AG08395 (cell line): ENCODE measurements at regions not wholly inside any gene's neighbourhood (a gene's known extent, or its start where the extent isn't known, plus 50 kb on each side); places are given as distances from the start of the nearest gene placed in this dataset.

Experiments used
- DNase-seq: peaks from one replicate; pipeline ENCODE4 v3.0.0; 2012; ENCODE audit warnings: mixed read lengths, low spot score

GRCh38 chr2:204428675-204429074, 116.6 kb upstream of the PARD3B start:
- no peak for DNase-seq

DNA sequence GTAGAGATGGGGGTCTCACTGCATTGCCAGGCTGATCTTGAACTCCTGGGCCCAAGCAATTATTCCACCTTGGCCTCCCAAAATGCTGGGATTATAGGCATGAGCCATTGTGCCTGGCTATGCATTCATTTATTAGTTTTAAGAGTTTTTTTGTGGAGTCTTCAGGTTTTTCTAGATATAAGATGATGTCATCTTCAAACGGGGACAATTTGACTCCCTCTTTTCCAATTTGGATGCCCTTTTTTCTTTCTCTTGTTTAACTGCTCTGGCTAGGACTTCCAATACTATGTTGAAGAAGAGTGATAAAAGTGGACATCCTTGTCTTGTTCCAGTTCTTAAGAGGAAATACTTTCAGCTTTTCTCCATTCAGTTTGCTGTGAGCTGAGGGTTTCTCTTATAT, 113.7 kb upstream of the PARD3B start:
- no peak for DNase-seq

DNA sequence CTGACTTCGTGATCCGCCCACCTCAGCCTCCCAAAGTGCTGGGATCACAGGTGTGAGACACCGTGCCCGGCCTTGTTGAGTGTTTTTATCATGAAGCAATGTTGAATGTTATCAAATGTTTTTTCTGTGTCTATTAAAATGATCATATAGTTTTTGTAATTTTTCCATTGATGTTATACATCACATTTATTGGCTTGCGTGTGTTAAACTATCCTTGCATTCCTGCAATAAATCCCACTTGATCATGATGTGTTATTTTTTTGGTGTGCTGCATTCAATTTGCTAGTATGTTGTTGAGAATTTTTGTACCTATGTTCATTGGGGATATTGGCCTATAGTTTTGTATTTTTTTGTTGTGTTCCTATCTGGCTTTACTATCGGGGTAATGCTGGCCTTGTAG, 113.1 kb upstream of the PARD3B start:
- DNase-seq: no peak

GRCh38 chr2:204434660-204435462, 110.4 kb upstream of the PARD3B start:
- no peak for DNase-seq

GRCh38 chr2:204436230-204436629, 109.0 kb upstream of the PARD3B start:
- DNase-seq: no peak

- no peak for DNase-seq
Measured at GRCh38 chr2:204437408-204437807, 107.9 kb upstream of the PARD3B start.

DNA sequence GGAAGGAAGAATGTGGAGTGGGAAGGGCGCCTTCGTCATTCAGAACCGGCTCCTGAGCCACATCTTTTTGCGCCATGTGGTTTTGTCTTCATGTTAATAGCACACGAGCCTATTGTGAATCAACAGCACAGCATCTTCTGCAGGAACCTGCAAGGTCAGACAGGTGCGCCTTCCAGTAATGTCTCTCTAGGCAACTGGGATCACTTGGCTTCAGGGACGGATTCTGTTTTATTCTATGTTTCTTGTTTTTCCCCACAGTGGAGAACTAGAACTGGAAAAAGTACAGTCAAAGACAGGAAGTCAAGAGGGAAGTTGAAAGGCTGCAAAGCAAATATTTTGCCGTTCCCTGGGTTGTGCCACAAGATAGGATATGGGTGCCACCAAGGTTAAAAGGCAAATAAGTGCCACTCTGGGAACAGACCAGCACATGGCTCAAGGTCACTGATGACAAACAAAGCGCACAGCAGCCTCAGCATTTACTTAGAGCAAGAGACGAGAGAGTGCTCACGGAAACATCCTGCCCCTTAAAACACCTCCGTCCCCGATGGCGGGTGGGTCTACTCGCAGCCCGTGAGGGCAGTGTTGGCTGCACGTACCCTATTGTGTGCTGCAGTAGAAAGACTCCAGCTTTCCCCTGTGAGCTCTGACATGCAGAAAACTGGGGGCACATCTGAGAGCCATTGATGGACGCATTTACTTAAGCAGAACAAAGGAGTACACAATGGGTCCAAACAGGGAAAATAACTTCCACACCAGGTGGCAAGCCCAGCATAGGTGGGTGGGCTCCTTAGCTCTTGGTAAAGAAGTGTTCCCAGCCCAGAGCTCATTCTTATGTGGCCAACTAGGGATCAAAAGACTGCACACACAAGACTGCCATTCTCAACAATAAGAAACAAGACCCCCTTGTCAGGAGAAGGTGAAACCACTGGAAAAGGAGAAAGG, 107.2 kb upstream of the PARD3B start:
- DNase-seq: no peak

GRCh38 chr2:204441316-204441715, 104.0 kb upstream of the PARD3B start:
- no peak for DNase-seq

DNA sequence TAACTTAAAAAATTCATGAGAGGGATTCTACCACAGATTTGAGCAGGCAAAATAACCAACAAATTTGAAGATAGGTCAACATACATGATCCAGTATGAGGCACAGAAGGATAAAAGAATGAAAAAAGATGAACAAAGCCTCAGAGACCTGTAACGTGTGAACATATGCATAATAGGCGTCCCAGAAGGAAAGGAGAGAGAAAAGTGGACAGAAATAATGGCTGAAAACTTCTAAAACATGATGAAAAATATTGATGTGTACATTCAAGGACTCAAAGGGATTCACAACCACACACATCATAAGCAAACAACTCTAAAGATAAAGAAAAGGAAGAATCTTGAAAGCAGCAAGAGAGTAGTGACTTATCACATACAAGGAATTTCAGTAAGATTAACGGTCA, 100.1 kb upstream of the PARD3B start:
- no peak for DNase-seq

DNA sequence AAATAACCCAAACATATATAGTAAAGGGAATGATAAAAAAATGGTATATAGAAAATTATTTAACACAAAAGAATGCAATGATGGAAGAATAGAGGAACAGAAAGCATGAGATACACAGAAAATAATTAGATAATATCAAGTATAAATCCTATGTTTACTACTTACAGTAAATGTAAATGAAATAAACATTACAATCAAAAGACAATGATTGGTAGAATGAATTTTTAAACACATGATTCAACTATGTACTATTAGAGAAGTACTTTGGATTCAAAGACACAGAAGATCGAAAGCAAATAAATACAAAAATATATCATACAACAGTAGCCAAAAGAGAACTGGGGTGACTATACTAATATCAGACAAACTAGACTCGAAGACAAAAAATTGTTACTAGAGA, 97.6 kb upstream of the PARD3B start:
- no peak for DNase-seq

GRCh38 chr2:204449977-204450376, 95.3 kb upstream of the PARD3B start:
- no peak for DNase-seq

DNA sequence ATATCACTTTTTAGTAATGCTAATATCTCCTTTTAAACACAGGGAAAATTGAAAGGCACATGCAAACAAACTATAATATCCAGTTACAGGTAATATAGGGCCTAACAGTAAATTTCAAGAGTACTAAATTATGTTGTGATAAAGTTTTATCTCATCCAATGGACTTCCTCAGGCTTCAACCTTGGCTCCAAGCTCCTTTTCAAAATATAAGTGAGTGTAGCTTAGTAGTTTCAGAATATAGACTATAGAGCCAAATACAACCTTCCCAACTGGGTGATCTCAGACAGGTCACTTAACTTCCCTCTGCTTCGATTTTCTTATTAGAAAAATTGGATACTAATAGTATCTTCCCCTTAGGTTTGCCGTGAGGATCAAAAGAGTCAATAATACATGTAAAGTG, 93.5 kb upstream of the PARD3B start:
- DNase-seq: no peak

- peak; percentile 95 for DNase-seq
Measured at GRCh38 chr2:204452464-204453023, 92.7 kb upstream of the PARD3B start.

DNA sequence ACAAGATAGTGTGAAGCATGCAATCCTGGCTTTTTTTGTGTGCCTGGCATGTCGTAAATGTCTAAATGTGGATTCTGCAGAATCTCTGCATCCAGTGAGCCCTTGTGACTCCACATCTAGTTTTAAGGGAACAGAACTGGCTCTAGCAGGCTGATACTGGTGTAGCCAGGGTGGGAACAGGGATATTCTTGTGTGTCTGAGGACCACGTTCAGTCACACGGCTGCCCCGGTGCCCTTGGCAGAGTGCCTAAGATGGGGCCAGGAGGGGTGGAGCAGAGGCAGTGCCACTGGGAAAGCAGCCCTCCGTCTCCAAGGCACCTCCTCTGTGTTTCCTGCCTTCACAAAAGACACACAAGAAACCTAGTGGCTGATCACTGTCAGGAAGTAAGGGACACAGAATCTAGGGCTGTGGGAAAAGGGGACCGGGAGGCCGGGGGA, 91.5 kb upstream of the PARD3B start:
- DNase-seq: peak; percentile 11

- DNase-seq: no peak
Measured at GRCh38 chr2:204454672-204455380, 90.4 kb upstream of the PARD3B start.

DNA sequence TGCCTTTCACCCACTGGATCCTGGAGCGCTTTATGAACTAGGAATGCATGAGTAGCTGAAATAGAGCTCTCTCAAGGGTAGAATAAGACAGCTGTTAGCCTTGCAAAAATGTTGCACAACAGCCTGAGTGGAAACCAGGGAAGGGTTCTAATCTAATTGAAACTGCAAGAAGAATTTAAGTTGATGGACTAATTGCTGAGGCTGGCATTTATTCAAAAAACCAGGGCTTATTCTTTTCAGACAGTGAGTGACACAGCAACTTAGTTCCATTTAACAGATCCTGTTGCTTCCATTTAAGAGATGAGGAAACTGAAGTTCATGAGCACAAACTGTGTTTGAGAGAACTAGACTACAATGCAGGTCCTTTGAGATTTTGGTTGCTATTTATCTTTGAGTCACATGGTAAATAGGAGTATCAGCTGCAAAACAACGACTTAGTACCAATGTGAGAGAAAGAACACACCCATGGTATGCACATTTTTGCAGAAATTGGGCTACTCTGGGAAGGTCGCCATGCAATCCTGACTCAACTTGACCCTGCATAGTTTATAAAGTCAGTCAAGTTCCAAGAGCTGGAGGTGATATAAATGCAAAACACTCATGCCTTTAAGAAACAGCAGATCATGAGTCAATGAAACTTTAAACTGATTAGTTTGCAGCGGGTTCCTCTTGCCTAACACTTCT, 76.4 kb upstream of the PARD3B start:
- peak; percentile 83 for DNase-seq

DNA sequence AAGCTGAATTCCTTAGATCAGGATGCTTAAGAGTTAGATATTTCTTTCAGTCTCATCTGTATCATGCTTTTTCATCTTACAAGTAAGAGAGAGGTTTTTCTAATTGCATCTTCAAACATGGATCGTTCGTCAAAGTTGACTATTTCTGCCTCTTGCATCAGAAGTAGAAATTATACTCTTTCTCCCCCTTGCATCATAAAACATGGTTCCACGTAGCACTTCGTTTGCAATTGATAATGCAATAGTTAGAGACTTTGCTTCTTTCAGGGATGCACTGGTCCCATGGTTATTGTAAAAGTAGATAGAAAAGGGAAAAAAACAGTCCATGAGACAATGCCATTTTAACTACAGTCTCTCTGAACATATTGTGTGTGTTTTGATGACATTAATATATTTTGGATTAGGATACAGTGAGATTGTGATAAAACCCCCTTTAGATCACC, 75.1 kb upstream of the PARD3B start:
- DNase-seq: no peak

- no peak for DNase-seq
Measured at GRCh38 chr2:204470621-204471196, 74.6 kb upstream of the PARD3B start.

GRCh38 chr2:204472375-204472774, 72.9 kb upstream of the PARD3B start:
- DNase-seq: no peak

DNA sequence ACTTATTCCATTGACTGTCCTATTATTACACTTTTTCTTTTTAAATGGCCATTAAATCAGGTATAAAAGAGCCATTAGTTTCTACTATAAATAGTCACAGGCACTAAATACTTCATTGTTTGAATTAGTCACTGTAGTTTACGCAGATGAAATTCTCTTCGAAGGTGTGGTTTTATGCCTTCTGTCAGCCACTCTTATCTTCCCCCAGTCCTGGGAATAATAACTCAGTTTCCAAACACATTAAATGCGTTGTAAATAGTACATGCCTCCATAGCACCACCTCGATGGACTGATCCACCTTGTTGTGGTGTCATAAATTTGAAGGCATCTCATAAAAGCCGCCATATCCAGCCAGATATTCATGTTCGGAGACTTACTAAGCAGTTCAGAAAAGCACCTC, 72.1 kb upstream of the PARD3B start:
- DNase-seq: no peak

DNA sequence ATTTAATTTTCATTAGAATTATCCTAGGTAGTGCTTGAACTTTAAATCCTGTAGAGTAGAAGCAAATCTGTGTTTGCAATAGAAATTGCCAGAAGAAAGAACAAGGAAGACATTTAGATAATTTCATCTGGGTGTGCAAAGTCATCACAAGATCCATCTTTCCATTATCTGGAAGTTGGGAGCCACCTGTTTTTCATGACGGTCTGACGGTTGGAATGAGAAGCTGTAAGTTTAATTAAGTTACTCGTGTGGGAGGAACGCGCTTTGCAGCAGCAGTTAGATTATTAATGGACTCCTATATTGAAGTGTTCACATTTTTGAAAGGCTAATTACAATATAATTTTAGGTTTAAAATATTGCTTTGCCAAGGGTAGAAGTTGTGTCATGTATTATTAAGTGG, 69.9 kb upstream of the PARD3B start:
- DNase-seq: no peak
